ENCODE measurements at regions not wholly inside any gene's neighbourhood (a gene's known extent, or its start where the extent isn't known, plus 50 kb on each side); places are given as distances from the start of the nearest gene placed in this dataset.

DNA sequence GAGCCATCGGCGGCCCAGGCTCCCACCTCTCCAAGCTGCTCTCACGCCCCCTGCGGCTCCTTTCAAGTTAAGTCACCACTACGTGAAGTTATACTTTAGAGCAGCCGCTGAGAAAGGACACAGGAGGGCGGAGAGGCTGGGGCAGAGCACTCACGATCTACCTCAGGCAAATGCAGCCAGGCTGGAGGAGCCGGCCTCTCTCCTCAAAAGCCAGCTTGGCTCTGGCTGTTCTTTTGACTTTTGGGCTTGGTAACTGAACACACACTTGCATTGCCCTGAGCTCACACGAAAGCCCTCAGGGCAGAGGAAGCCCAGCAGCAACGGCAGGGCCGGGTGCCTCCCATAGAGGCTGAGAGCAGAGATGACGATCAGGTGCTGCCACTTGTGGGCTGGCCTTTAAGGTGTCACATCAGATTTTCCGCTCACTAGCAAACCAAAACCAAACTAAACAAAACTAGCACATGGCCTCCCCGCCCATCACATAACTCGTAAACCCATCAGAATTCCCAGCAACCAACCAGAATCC, 75.2 kb downstream of the PITPNM2 start:
- TF ChIP-seq, protein P1, sequence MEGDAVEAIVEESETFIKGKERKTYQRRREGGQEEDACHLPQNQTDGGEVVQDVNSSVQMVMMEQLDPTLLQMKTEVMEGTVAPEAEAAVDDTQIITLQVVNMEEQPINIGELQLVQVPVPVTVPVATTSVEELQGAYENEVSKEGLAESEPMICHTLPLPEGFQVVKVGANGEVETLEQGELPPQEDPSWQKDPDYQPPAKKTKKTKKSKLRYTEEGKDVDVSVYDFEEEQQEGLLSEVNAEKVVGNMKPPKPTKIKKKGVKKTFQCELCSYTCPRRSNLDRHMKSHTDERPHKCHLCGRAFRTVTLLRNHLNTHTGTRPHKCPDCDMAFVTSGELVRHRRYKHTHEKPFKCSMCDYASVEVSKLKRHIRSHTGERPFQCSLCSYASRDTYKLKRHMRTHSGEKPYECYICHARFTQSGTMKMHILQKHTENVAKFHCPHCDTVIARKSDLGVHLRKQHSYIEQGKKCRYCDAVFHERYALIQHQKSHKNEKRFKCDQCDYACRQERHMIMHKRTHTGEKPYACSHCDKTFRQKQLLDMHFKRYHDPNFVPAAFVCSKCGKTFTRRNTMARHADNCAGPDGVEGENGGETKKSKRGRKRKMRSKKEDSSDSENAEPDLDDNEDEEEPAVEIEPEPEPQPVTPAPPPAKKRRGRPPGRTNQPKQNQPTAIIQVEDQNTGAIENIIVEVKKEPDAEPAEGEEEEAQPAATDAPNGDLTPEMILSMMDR (IDR thresholded peaks at IDR 0.05; ENCODE audit: extremely low read depth in 1 of 2, insufficient read depth in 1 of 2, low read depth in 1 of 2, low read length in 2 of 2), result no peak
- no peak for TF ChIP-seq POLR2A (IDR thresholded peaks at IDR 0.05; ENCODE audit: low read depth, low read length)
- TF ChIP-seq JUN (IDR thresholded peaks at IDR 0.05; ENCODE audit: borderline replicate concordance, insufficient read depth, insufficient read length, low read depth), result no peak
- TF ChIP-seq, protein P2, sequence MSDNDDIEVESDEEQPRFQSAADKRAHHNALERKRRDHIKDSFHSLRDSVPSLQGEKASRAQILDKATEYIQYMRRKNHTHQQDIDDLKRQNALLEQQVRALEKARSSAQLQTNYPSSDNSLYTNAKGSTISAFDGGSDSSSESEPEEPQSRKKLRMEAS (IDR thresholded peaks at IDR 0.05; ENCODE audit: insufficient read depth, insufficient read length), result no peak
- no peak for TF ChIP-seq EZH2 (IDR thresholded peaks at IDR 0.05; ENCODE audit: borderline replicate concordance, low read depth, low read length, severe bottlenecking)
- TF ChIP-seq POLR2AphosphoS5 (IDR thresholded peaks at IDR 0.05; ENCODE audit: insufficient read depth, low read depth, low read length), result no peak
- TF ChIP-seq FOS (IDR thresholded peaks at IDR 0.05; ENCODE audit: borderline replicate concordance, insufficient read depth, low read length), result no peak
- TF ChIP-seq GATA2 (IDR thresholded peaks at IDR 0.05; ENCODE audit: insufficient read depth, insufficient read length, low read depth, low read length), result no peak

All from endothelial cell of umbilical vein (primary cell).